Fibroblast of gingiva (primary cell): ENCODE measurements at regions not wholly inside any gene's neighbourhood (a gene's known extent, or its start where the extent isn't known, plus 50 kb on each side); places are given as distances from the start of the nearest gene placed in this dataset.
"Not testable (repeated sequence)": the region's sequence is repeated elsewhere in the genome, so short reads cannot be mapped to it uniquely, and the experiment has no call there.

Experiments used
- DNase-seq: peaks from one replicate; pipeline ENCODE4 v3.0.0-alpha.2; 2011; ENCODE audit warnings: low read depth

GRCh38 chr13:40355126-40355724 is 311.2 kb downstream of the FOXO1 start:
- DNase-seq, result no peak

GRCh38 chr13:40356011-40356410 is 310.4 kb downstream of the FOXO1 start:
- DNase-seq, result no peak

- DNase-seq, result not testable (repeated sequence)
These were observed 310.0 kb downstream of the FOXO1 start for GRCh38 chr13:40356458-40356857.

GRCh38 chr13:40362502-40362901 is 303.9 kb downstream of the FOXO1 start:
- DNase-seq, result no peak

- DNase-seq, result no peak
These were observed 302.8 kb downstream of the FOXO1 start for GRCh38 chr13:40363653-40364052.

- no peak for DNase-seq
These were observed 300.3 kb downstream of the FOXO1 start for GRCh38 chr13:40366119-40366518.

- no peak for DNase-seq
These were observed 298.1 kb downstream of the FOXO1 start for GRCh38 chr13:40368127-40368891.

GRCh38 chr13:40370661-40371060 is 295.8 kb downstream of the FOXO1 start:
- DNase-seq, result no peak

GRCh38 chr13:40371531-40372125 is 294.8 kb downstream of the FOXO1 start:
- DNase-seq, result peak; percentile 46

GRCh38 chr13:40373608-40374007 is 292.8 kb downstream of the FOXO1 start:
- not testable (repeated sequence) for DNase-seq

- no peak for DNase-seq
These were observed 290.8 kb downstream of the FOXO1 start for GRCh38 chr13:40375489-40376171.

GRCh38 chr13:40376296-40376849 is 290.1 kb downstream of the FOXO1 start:
- DNase-seq, result no peak

- no peak for DNase-seq
These were observed 289.4 kb downstream of the FOXO1 start for GRCh38 chr13:40376867-40377535.

- DNase-seq, result peak; percentile 34
These were observed 288.7 kb downstream of the FOXO1 start for GRCh38 chr13:40377783-40378182.

GRCh38 chr13:40379196-40379595 is 287.2 kb downstream of the FOXO1 start:
- DNase-seq, result no peak

- no peak for DNase-seq
These were observed 286.5 kb downstream of the FOXO1 start for GRCh38 chr13:40379794-40380578.

- no peak for DNase-seq
These were observed 284.3 kb downstream of the FOXO1 start for GRCh38 chr13:40381935-40382764.

GRCh38 chr13:40383132-40383531 is 283.3 kb downstream of the FOXO1 start:
- no peak for DNase-seq

GRCh38 chr13:40383885-40384284 is 282.6 kb downstream of the FOXO1 start:
- no peak for DNase-seq
